Loucy (cell line): ENCODE measurements at regions not wholly inside any gene's neighbourhood (a gene's known extent, or its start where the extent isn't known, plus 50 kb on each side); places are given as distances from the start of the nearest gene placed in this dataset.

Experiments used
- H2AFZ ChIP-seq: fragments of 200-600 bp; sonication (generic); 2 replicates; pipeline ENCODE4 v1.6.0; 2016; ENCODE audit warnings: antibody characterized with exemption, mild to moderate bottlenecking, low read length, moderate library complexity
- H3F3A ChIP-seq: fragments of 200-600 bp; 2 replicates; pipeline ENCODE4 v1.6.0; 2016; ENCODE audit warnings: antibody characterized with exemption, low read depth, mild to moderate bottlenecking
- H3K27me3 ChIP-seq: fragments of 200-600 bp; sonication (generic); 2 replicates; pipeline ENCODE4 v1.6.1; 2014; ENCODE audit warnings: low read length, mild to moderate bottlenecking; ENCODE audit not compliant: insufficient read depth, poor library complexity, severe bottlenecking
- H3K36me3 ChIP-seq: fragments of 200-600 bp; sonication (generic); 2 replicates; pipeline ENCODE4 v1.6.1; 2016; ENCODE audit warnings: low read length; ENCODE audit not compliant: insufficient read depth
- H3K4me1 ChIP-seq: fragments of 200-600 bp; sonication (generic); 2 replicates; pipeline ENCODE4 v1.5.1; 2014; ENCODE audit warnings: low read length, mild to moderate bottlenecking; ENCODE audit not compliant: insufficient read depth, poor library complexity, severe bottlenecking
- H3K4me2 ChIP-seq: fragments of 200-600 bp; sonication (generic); 2 replicates; pipeline ENCODE4 v1.6.0; 2014; ENCODE audit warnings: antibody characterized with exemption, low read length, low read depth, mild to moderate bottlenecking; ENCODE audit not compliant: poor library complexity, severe bottlenecking
- H3K4me3 ChIP-seq: fragments of 200-600 bp; sonication (generic); 2 replicates; pipeline ENCODE4 v1.5.1; 2014; ENCODE audit warnings: low read length, mild to moderate bottlenecking, mixed read lengths; ENCODE audit not compliant: poor library complexity, severe bottlenecking
- H3K79me2 ChIP-seq: fragments of 200-600 bp; sonication (generic); 2 replicates; pipeline ENCODE4 v1.6.1; 2014; ENCODE audit warnings: low read length; ENCODE audit not compliant: insufficient read depth
- H3K9ac ChIP-seq: fragments of 200-600 bp; sonication (generic); 2 replicates; pipeline ENCODE4 v1.6.0; 2014; ENCODE audit warnings: mild to moderate bottlenecking, low read depth, low read length, moderate library complexity; ENCODE audit not compliant: poor library complexity, severe bottlenecking
- H3K9me2 ChIP-seq: fragments of 200-600 bp; sonication (generic); replicated peaks from 2 replicates; pipeline ENCODE4 v1.6.1; 2016; ENCODE audit warnings: low read depth, low read length, mixed read lengths
- H3K9me3 ChIP-seq: fragments of 200-600 bp; sonication (generic); 2 replicates; pipeline ENCODE4 v1.6.1; 2014; ENCODE audit warnings: mild to moderate bottlenecking, antibody characterized with exemption, low read length, low read depth; ENCODE audit not compliant: insufficient read depth
- H4K20me1 ChIP-seq: fragments of 200-600 bp; sonication (generic); 2 replicates; pipeline ENCODE4 v1.6.0; 2014; ENCODE audit warnings: antibody characterized with exemption, low read length, mild to moderate bottlenecking; ENCODE audit not compliant: insufficient read depth, poor library complexity, severe bottlenecking
- EZH2phosphoT487 ChIP-seq: fragments of 200-600 bp; IDR thresholded peaks from 2 replicates; pipeline ENCODE4 v1.6.1; 2018; ENCODE audit warnings: antibody characterized with exemption, mild to moderate bottlenecking, moderate library complexity, borderline replicate concordance
- TF ChIP-seq, protein P1 (sequence below): fragments of 200-600 bp; sonication (generic); conservative IDR thresholded peaks from 2 replicates; pipeline ENCODE4 v1.5.1; 2014; ENCODE audit warnings: mild to moderate bottlenecking, antibody characterized with exemption, low read length

DNA sequence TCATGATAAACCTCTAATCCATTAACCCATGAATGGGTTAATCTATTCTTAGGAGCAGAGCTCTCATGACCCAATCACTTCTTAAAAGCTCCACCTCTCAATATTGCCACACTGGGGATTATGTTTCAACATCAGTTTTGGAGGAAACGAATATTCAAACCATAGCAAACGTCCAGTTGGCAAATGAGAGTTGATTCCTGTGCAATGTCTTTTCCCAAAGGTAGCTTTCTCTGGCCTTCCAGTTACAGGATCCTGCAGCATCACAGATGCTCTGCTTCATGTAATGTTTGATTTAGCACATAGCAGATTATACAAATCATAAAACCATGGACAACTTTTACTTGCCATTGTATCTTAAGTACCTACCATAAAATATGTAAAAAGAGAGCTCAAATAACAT lies 481.0 kb downstream of the TNS1 start:
- Histone ChIP-seq H3K9me3 (no peaks in the 10 kb centered on the region), H3K27me3 (no peaks in the 10 kb centered on the region), H3K9me2 (no peaks in the 10 kb centered on the region), H3K4me1 (no peaks in the 10 kb centered on the region), H2AFZ (no peak overlapping the region), H3K9ac (no peak overlapping the region), H3K4me3 (no peak overlapping the region), H3K79me2 (no peaks in the 10 kb centered on the region), H3F3A (no peaks in the 10 kb centered on the region), H3K36me3 (no peaks in the 10 kb centered on the region), H4K20me1 (no peaks in the 10 kb centered on the region), H3K4me2 (no peak overlapping the region)
- TF ChIP-seq, protein P1, sequence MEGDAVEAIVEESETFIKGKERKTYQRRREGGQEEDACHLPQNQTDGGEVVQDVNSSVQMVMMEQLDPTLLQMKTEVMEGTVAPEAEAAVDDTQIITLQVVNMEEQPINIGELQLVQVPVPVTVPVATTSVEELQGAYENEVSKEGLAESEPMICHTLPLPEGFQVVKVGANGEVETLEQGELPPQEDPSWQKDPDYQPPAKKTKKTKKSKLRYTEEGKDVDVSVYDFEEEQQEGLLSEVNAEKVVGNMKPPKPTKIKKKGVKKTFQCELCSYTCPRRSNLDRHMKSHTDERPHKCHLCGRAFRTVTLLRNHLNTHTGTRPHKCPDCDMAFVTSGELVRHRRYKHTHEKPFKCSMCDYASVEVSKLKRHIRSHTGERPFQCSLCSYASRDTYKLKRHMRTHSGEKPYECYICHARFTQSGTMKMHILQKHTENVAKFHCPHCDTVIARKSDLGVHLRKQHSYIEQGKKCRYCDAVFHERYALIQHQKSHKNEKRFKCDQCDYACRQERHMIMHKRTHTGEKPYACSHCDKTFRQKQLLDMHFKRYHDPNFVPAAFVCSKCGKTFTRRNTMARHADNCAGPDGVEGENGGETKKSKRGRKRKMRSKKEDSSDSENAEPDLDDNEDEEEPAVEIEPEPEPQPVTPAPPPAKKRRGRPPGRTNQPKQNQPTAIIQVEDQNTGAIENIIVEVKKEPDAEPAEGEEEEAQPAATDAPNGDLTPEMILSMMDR, result no peak
- TF ChIP-seq EZH2phosphoT487, result no peak

DNA sequence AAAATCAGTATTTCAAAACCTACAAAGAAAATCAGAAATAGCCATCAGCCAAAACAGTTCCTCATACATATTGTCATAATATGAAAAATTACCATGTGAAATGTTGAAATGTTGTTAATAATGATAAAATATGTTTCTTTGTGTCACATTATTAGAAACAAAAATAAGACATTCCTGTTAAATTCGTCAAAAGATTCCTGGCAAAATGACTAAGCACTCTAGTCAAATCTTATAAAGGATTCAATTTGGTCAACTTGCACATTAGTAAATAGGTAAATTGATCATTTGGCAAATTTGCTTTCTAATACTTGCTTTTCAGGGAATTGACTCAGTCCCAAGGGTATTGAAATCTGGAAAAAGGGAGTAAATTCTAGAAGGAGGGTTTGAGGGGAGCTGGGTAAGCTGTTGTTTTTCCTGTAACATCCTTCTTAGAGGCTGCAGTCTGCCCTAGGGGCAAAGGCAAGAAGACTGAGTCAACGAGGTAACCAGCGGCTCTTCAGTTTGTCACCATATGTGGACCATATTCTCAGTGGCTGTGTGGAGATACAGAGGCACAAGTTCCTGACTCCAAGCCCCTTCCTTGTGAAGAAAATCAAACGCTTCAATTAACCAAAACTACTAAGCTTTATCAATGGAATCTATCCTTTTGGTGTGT lies 482.3 kb downstream of the TNS1 start:
- no peaks in the 10 kb centered on the region for H3K36me3 ChIP-seq
- no peak overlapping the region for H2AFZ ChIP-seq
- TF ChIP-seq EZH2phosphoT487, result no peak
- TF ChIP-seq, protein P1, result no peak
- no peaks in the 10 kb centered on the region for H3K27me3 ChIP-seq
- no peaks in the 10 kb centered on the region for H3K9me3 ChIP-seq
- no peak overlapping the region for H3K9ac ChIP-seq
- no peak overlapping the region for H3K4me2 ChIP-seq
- no peaks in the 10 kb centered on the region for H3F3A ChIP-seq
- no peaks in the 10 kb centered on the region for H3K79me2 ChIP-seq
- H3K4me3 ChIP-seq, result no peak overlapping the region
- H3K9me2 ChIP-seq, result no peaks in the 10 kb centered on the region
- no peaks in the 10 kb centered on the region for H3K4me1 ChIP-seq
- no peaks in the 10 kb centered on the region for H4K20me1 ChIP-seq

DNA sequence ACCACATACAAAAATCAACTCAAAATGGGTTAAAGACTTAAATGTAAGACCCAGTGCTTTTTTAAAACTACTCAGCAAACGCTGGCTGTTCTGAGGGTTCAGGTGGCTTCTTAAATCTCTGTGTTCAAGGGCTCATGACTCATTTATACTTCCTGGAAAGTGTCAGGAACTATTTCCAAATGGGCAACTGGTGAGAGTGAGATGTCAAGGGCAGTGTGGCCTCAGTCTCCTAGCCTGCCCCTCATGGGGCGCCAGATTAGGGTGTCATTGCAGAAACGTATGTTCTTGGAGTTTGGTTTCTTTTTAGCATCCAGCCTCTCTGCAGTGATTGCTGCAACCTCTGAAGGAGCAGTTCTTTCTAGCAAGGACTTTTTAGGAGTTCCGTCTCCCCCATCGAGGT lies 485.4 kb downstream of the TNS1 start:
- no peak overlapping the region for H2AFZ ChIP-seq
- H3K79me2 ChIP-seq, result no peaks in the 10 kb centered on the region
- H3K27me3 ChIP-seq, result no peaks in the 10 kb centered on the region
- H3K36me3 ChIP-seq, result no peaks in the 10 kb centered on the region
- H4K20me1 ChIP-seq, result no peaks in the 10 kb centered on the region
- no peaks in the 10 kb centered on the region for H3K9me3 ChIP-seq
- TF ChIP-seq, protein P1, result no peak
- no peak for TF ChIP-seq EZH2phosphoT487
- no peak overlapping the region for H3K4me3 ChIP-seq
- no peaks in the 10 kb centered on the region for H3F3A ChIP-seq
- no peaks in the 10 kb centered on the region for H3K4me1 ChIP-seq
- no peaks in the 10 kb centered on the region for H3K9me2 ChIP-seq
- H3K9ac ChIP-seq, result no peak overlapping the region
- H3K4me2 ChIP-seq, result no peak overlapping the region
